Upper lobe of left lung (tissue), 4 donors: ENCODE measurements at regions not wholly inside any gene's neighbourhood (a gene's known extent, or its start where the extent isn't known, plus 50 kb on each side); places are given as distances from the start of the nearest gene placed in this dataset.

Source experiments
- POLR2A ChIP-seq, 4 donors: fragments of 450-650 bp; IDR thresholded peaks; one replicate each; pipeline ENCODE4 v1.5.1; 2016 to 2017; ENCODE audit warnings: antibody characterized with exemption in 4 of 4, mild to moderate bottlenecking in 2 of 4
- POLR2AphosphoS5 ChIP-seq, 2 donors: sonication (generic); formaldehyde crosslinking; IDR thresholded peaks; one replicate each; pipeline ENCODE4 v1.5.1; 2017; ENCODE audit warnings: antibody characterized with exemption in 2 of 2
- TF ChIP-seq, protein P1 (sequence below), 6 experiments: fragments of 450-650 bp in 4 of 6; fragments of 200-600 bp in 2 of 6; sonication (generic) in 2 of 6; IDR thresholded peaks; one replicate each; pipeline ENCODE4 v1.5.1; 2016 to 2019; ENCODE audit warnings: antibody characterized with exemption in 6 of 6

DNA sequence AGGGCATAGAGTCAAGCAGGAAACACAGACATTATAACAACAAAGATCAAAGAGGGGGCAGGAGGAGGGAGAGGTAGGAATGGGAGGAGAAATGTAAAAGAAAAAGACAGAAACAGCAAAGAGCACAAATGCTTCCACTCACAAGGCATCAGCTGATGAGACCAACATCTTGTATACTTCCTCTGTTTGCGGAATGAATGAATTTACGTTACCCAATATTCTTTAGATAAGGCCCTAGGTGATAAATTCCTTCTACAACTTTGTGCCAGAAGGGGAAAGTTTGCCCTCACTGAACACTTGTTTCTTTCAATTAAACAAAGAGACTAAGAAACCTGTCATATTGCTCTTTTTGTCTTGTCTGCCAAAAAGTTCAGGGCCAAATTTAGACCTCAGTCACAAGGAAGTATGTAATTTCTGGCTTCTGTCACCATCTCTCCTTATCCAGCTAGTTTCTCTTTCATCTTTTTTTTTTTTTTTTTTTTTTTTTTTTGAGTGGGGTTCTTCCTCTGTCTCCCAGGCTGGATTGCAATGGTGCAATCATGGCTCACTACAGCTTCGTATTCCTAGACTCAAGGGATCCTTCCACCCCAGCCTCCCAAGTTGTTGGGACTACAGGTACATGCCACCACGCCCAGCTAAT, 116.4 kb upstream of the NANOS1 start:
- TF ChIP-seq, protein P1, sequence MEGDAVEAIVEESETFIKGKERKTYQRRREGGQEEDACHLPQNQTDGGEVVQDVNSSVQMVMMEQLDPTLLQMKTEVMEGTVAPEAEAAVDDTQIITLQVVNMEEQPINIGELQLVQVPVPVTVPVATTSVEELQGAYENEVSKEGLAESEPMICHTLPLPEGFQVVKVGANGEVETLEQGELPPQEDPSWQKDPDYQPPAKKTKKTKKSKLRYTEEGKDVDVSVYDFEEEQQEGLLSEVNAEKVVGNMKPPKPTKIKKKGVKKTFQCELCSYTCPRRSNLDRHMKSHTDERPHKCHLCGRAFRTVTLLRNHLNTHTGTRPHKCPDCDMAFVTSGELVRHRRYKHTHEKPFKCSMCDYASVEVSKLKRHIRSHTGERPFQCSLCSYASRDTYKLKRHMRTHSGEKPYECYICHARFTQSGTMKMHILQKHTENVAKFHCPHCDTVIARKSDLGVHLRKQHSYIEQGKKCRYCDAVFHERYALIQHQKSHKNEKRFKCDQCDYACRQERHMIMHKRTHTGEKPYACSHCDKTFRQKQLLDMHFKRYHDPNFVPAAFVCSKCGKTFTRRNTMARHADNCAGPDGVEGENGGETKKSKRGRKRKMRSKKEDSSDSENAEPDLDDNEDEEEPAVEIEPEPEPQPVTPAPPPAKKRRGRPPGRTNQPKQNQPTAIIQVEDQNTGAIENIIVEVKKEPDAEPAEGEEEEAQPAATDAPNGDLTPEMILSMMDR (IDR thresholded peaks at IDR 0.05), result no peak
- TF ChIP-seq POLR2A (IDR thresholded peaks at IDR 0.05) (no peak), POLR2AphosphoS5 (IDR thresholded peaks at IDR 0.05) (no peak)
